CD14-positive monocyte (primary cell): ENCODE measurements at regions not wholly inside any gene's neighbourhood (a gene's known extent, or its start where the extent isn't known, plus 50 kb on each side); places are given as distances from the start of the nearest gene placed in this dataset.

Experiments
- DNase-seq, 3 donors: peaks; one replicate each; pipeline ENCODE4 v3.0.0-alpha.2; 2011 to 2022
- H2AFZ ChIP-seq: 2 replicates; pipeline ENCODE4 v1.6.0; 2012; ENCODE audit warnings: mild to moderate bottlenecking, low read depth, low read length, inconsistent platforms; ENCODE audit not compliant: insufficient read depth, poor library complexity, severe bottlenecking
- H3K27ac ChIP-seq, 2 donors: 1 replicate in 1 of 2; 2 replicates in 1 of 2; pipeline ENCODE4 v1.5.1; 2012 to 2013; ENCODE audit warnings: low read length in 2 of 2, control low read depth in 1 of 2, inconsistent platforms in 1 of 2, low read depth in 1 of 2, mild to moderate bottlenecking in 1 of 2
- H3K27me3 ChIP-seq, 2 donors: one replicate each; pipeline versions ENCODE4 v1.6.0 to v1.6.1; 2011 to 2013; ENCODE audit warnings: low read length in 2 of 2; ENCODE audit not compliant: control insufficient read depth in 2 of 2, insufficient read depth in 2 of 2
- H3K36me3 ChIP-seq, 2 donors: replicated peaks in 1 of 2; 1 replicate in 1 of 2; 2 replicates in 1 of 2; pipeline versions ENCODE4 v1.5.1 to v1.6.1; 2012 to 2013; ENCODE audit warnings: low read length in 2 of 2, control low read depth in 1 of 2, inconsistent platforms in 1 of 2, mild to moderate bottlenecking in 1 of 2; ENCODE audit not compliant: insufficient read depth in 2 of 2, control insufficient read depth in 1 of 2
- H3K4me1 ChIP-seq, 2 donors: 1 replicate in 1 of 2; 2 replicates in 1 of 2; pipeline versions ENCODE4 v1.5.1 to v1.6.1; 2012 to 2013; ENCODE audit warnings: low read length in 2 of 2, control low read depth in 1 of 2, inconsistent platforms in 1 of 2, mild to moderate bottlenecking in 1 of 2, moderate library complexity in 1 of 2; ENCODE audit not compliant: insufficient read depth in 2 of 2, control insufficient read depth in 1 of 2
- H3K4me2 ChIP-seq: replicated peaks from 2 replicates; pipeline ENCODE3; 2012; ENCODE audit warnings: low read length, moderate library complexity, mild to moderate bottlenecking; ENCODE audit not compliant: poor library complexity, severe bottlenecking; ENCODE audit errors: extremely low read depth
- H3K4me3 ChIP-seq, 3 experiments: fragments of 200-600 bp in 1 of 3; sonication (generic) in 1 of 3; replicated peaks in 1 of 3; 1 replicate in 2 of 3; 2 replicates in 1 of 3; pipeline ENCODE4 v1.5.1; 2011 to 2013; ENCODE audit warnings: low read length in 3 of 3, mild to moderate bottlenecking in 3 of 3, control low read depth in 2 of 3, low read depth in 2 of 3, inconsistent platforms in 1 of 3, moderate library complexity in 1 of 3
- H3K79me2 ChIP-seq: 2 replicates; pipeline ENCODE4 v1.6.0; 2012; ENCODE audit warnings: mild to moderate bottlenecking, control low read depth, inconsistent platforms, low read length, moderate library complexity; ENCODE audit not compliant: insufficient read depth
- H3K9ac ChIP-seq: 2 replicates; pipeline ENCODE4 v1.6.0; 2017; ENCODE audit warnings: low read length, mild to moderate bottlenecking; ENCODE audit not compliant: insufficient read depth, poor library complexity, severe bottlenecking
- H3K9me3 ChIP-seq, 2 donors: replicated peaks in 1 of 2; 1 replicate in 1 of 2; 2 replicates in 1 of 2; pipeline versions ENCODE4 v1.5.1 to v1.6.1; 2012 to 2013; ENCODE audit warnings: low read length in 2 of 2, control low read depth in 1 of 2; ENCODE audit not compliant: control insufficient read depth in 1 of 2, insufficient read depth in 1 of 2
- H4K20me1 ChIP-seq: 2 replicates; pipeline ENCODE4 v1.6.0; 2012; ENCODE audit warnings: mild to moderate bottlenecking, low read length, control low read depth, moderate library complexity; ENCODE audit not compliant: insufficient read depth
- H3K27ac Mint-ChIP-seq, 7 donors: one replicate each; pipeline ENCODE4 v1.8.0; 2020; ENCODE audit warnings: mild to moderate bottlenecking in 7 of 7, mixed read lengths in 7 of 7, moderate library complexity in 6 of 7, inconsistent platforms in 2 of 7
- H3K27me3 Mint-ChIP-seq, 3 donors: one replicate each; pipeline ENCODE4 v1.8.0; 2021 to 2022; ENCODE audit warnings: low read depth in 3 of 3, mild to moderate bottlenecking in 3 of 3, mixed read lengths in 3 of 3, moderate library complexity in 3 of 3, inconsistent platforms in 1 of 3
- H3K36me3 Mint-ChIP-seq, 2 donors: one replicate each; pipeline ENCODE4 v1.8.0; 2020; ENCODE audit warnings: mixed read lengths in 2 of 2, inconsistent platforms in 1 of 2, mild to moderate bottlenecking in 1 of 2
- H3K4me1 Mint-ChIP-seq: one replicate; pipeline ENCODE4 v1.8.0; 2020; ENCODE audit warnings: mild to moderate bottlenecking, mixed read lengths
- H3K4me3 Mint-ChIP-seq, 2 donors: one replicate each; pipeline ENCODE4 v1.8.0; 2020; ENCODE audit warnings: mild to moderate bottlenecking in 2 of 2, mixed read lengths in 2 of 2, moderate library complexity in 1 of 2
- H3K9me3 Mint-ChIP-seq, 7 donors: one replicate each; pipeline ENCODE4 v1.8.0; 2020 to 2022; ENCODE audit warnings: mixed read lengths in 7 of 7, mild to moderate bottlenecking in 6 of 7, moderate library complexity in 6 of 7, inconsistent platforms in 2 of 7
- CTCF ChIP-seq: fragments of 200-600 bp; IDR thresholded peaks from one replicate; pipeline ENCODE4 v1.8.0; 2022; ENCODE audit warnings: antibody characterized with exemption, mild to moderate bottlenecking
- WGBS: methylation state at CpG from one replicate; pipeline ENCODE4 v1.1.5; 2013; ENCODE audit warnings: missing lambda C conversion rate; ENCODE audit not compliant: insufficient coverage; 5-methylcytosine and 5-hydroxymethylcytosine counted together
- intact Hi-C, 2 donors: fragments of 100-400 bp; cut with micrococcal nuclease; formaldehyde crosslinking; loops; one replicate each; pipeline versions ENCODE4 v1.15.0 to v1.15.1; 2023

DNA sequence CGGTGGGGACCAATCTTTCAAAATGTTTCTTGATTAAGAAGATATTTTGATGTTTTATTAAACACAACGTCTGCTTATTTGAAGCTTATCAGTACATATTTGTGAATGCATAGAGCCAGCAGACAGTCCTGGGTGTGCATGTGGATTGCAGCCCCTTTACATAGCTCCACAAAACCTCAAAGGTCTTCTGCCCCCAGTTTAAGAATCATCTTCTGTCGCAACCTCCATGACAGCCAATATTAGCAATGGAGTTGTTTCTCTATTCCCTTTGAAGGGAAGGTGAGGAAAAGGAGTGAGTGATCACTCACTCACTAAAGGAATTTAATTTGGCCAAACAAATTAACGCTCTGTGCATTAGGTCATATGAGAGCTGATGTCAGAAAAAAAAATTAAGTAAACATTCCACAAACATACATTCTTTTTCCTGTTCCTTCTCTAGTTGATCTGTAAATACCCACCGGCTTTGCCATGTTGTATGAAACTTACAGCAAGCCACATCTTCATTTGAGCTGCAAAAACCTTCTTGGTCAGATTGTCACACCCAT lies 152.9 kb downstream of the SIM1 start:
- Histone ChIP-seq H3K36me3 (no peaks in the 10 kb centered on the region), H3K27ac (no peak overlapping the region), H3K9me3 (no peaks in the 10 kb centered on the region), H3K4me3 (no peak overlapping the region), H3K4me2 (no peak overlapping the region), H3K9ac (no peak overlapping the region), H4K20me1 (no peaks in the 10 kb centered on the region), H3K4me1 (no peaks in the 10 kb centered on the region), H2AFZ (no peak overlapping the region), H3K27me3 (no peaks in the 10 kb centered on the region), H3K79me2 (no peaks in the 10 kb centered on the region)
- WGBS = 60% methylated on average over 1 of the region's 5 CpGs
- Mint-ChIP-seq H3K27me3 (peaks cover 0 to 4% (median 2%) of the 10 kb centered on the region in 3 donors), H3K27ac (no peak overlapping the region), H3K36me3 (no peaks in the 10 kb centered on the region), H3K4me1 (no peaks in the 10 kb centered on the region), H3K9me3 (peaks cover 0 to 2% (median 1%) of the 10 kb centered on the region in 7 donors), H3K4me3 (no peak overlapping the region)
- intact Hi-C loops = no loop called here
- TF ChIP-seq CTCF = no peak
- no peak for DNase-seq

- intact Hi-C loops = no loop called here
- DNase-seq = no peak
- WGBS = no CpG with 5 or more reads among the region's 3 CpGs
These were observed 155.5 kb downstream of the SIM1 start for GRCh38 chr6:100309174-100309573.

More at GRCh38 chr6:100309174-100309573, 155.5 kb downstream of the SIM1 start:
- H3K4me3 Mint-ChIP-seq = no peak overlapping the region
- Histone ChIP-seq H2AFZ (no peak overlapping the region), H4K20me1 (no peaks in the 10 kb centered on the region), H3K4me1 (no peaks in the 10 kb centered on the region), H3K4me3 (no peak overlapping the region), H3K27ac (no peak overlapping the region), H3K9me3 (no peaks in the 10 kb centered on the region), H3K9ac (no peak overlapping the region), H3K27me3 (no peaks in the 10 kb centered on the region), H3K4me2 (no peak overlapping the region), H3K79me2 (no peaks in the 10 kb centered on the region), H3K36me3 (no peaks in the 10 kb centered on the region)
- H3K27me3 Mint-ChIP-seq = peaks cover 0 to 4% (median 2%) of the 10 kb centered on the region in 3 donors
- no peak for TF ChIP-seq CTCF
- no peaks in the 10 kb centered on the region for H3K36me3 Mint-ChIP-seq
- H3K27ac Mint-ChIP-seq = no peak overlapping the region
- H3K4me1 Mint-ChIP-seq = no peaks in the 10 kb centered on the region
- peaks cover 0 to 2% (median 0%) of the 10 kb centered on the region in 7 donors for H3K9me3 Mint-ChIP-seq
